Stimulated activated naive CD8-positive, alpha-beta T cell treated with anti-CD3 and anti-CD28 coated beads, Interleukin-15, Interleukin-2, amounts not matched to agents 100 U/mL and 50 U/mL, for 24 hours (primary cell): ENCODE measurements at regions not wholly inside any gene's neighbourhood (a gene's known extent, or its start where the extent isn't known, plus 50 kb on each side); places are given as distances from the start of the nearest gene placed in this dataset.

Source experiments
- ATAC-seq: fragments of 150-1000 bp; cut with Tn5 transposase; one replicate; pipeline ENCODE4 v1.10.0; 2021
- DNase-seq: peaks from one replicate; pipeline ENCODE4 v3.0.0; 2021

GRCh38 chr16:79497606-79498350 lies 102.8 kb downstream of the MAF start:
- DNase-seq = no peak
- no peak for ATAC-seq

GRCh38 chr16:79493911-79494310 lies 106.6 kb downstream of the MAF start:
- ATAC-seq = no peak

GRCh38 chr16:79492036-79492435 lies 108.5 kb downstream of the MAF start:
- no peak for DNase-seq
- no peak for ATAC-seq

More at GRCh38 chr16:79493911-79494310, 106.6 kb downstream of the MAF start:
- no peak for DNase-seq

GRCh38 chr16:79485020-79485419 lies 115.5 kb downstream of the MAF start:
- DNase-seq (no peak), ATAC-seq (no peak)

GRCh38 chr16:79484237-79484636 lies 116.3 kb downstream of the MAF start:
- no peak for ATAC-seq

GRCh38 chr16:79483336-79483735 lies 117.2 kb downstream of the MAF start:
- ATAC-seq (no peak), DNase-seq (no peak)

More at GRCh38 chr16:79484237-79484636, 116.3 kb downstream of the MAF start:
- DNase-seq = no peak

- no peak for DNase-seq
- no peak for ATAC-seq
These were observed 118.5 kb downstream of the MAF start for GRCh38 chr16:79482011-79482410.

- no peak for ATAC-seq
- no peak for DNase-seq
These were observed 119.6 kb downstream of the MAF start for GRCh38 chr16:79480929-79481328.

- no peak for DNase-seq
- no peak for ATAC-seq
These were observed 120.5 kb downstream of the MAF start for GRCh38 chr16:79480056-79480455.

- no peak for DNase-seq
- ATAC-seq = no peak
These were observed 124.0 kb downstream of the MAF start for GRCh38 chr16:79476580-79476979.

- no peak for ATAC-seq
- no peak for DNase-seq
These were observed 124.7 kb downstream of the MAF start for GRCh38 chr16:79475841-79476240.

- ATAC-seq (no peak), DNase-seq (no peak)
These were observed 127.1 kb downstream of the MAF start for GRCh38 chr16:79473456-79473855.

- no peak for ATAC-seq
These were observed 128.1 kb downstream of the MAF start for GRCh38 chr16:79472426-79472825.

GRCh38 chr16:79469999-79470398 lies 130.5 kb downstream of the MAF start:
- ATAC-seq = no peak
- no peak for DNase-seq

More at GRCh38 chr16:79472426-79472825, 128.1 kb downstream of the MAF start:
- no peak for DNase-seq

GRCh38 chr16:79468631-79469030 lies 131.9 kb downstream of the MAF start:
- no peak for ATAC-seq
- no peak for DNase-seq

- DNase-seq (no peak), ATAC-seq (no peak)
These were observed 132.4 kb downstream of the MAF start for GRCh38 chr16:79468121-79468552.

- ATAC-seq = no peak
- DNase-seq = no peak
These were observed 134.4 kb downstream of the MAF start for GRCh38 chr16:79466111-79466510.

- DNase-seq (no peak), ATAC-seq (no peak)
These were observed 136.7 kb downstream of the MAF start for GRCh38 chr16:79463841-79464240.

GRCh38 chr16:79456036-79456435 lies 144.5 kb downstream of the MAF start:
- no peak for DNase-seq
- no peak for ATAC-seq

- no peak for ATAC-seq
- no peak for DNase-seq
These were observed 147.9 kb downstream of the MAF start for GRCh38 chr16:79452671-79453070.

- DNase-seq (no peak), ATAC-seq (no peak)
These were observed 149.2 kb downstream of the MAF start for GRCh38 chr16:79451196-79451816.

- no peak for DNase-seq
- no peak for ATAC-seq
These were observed 150.6 kb downstream of the MAF start for GRCh38 chr16:79449900-79450299.

- ATAC-seq = no peak
- no peak for DNase-seq
These were observed 151.3 kb downstream of the MAF start for GRCh38 chr16:79449067-79449769.
